ENCODE measurements at regions not wholly inside any gene's neighbourhood (a gene's known extent, or its start where the extent isn't known, plus 50 kb on each side); places are given as distances from the start of the nearest gene placed in this dataset.
"Not testable (repeated sequence)": the region's sequence is repeated elsewhere in the genome, so short reads cannot be mapped to it uniquely, and the experiment has no call there.

DNA sequence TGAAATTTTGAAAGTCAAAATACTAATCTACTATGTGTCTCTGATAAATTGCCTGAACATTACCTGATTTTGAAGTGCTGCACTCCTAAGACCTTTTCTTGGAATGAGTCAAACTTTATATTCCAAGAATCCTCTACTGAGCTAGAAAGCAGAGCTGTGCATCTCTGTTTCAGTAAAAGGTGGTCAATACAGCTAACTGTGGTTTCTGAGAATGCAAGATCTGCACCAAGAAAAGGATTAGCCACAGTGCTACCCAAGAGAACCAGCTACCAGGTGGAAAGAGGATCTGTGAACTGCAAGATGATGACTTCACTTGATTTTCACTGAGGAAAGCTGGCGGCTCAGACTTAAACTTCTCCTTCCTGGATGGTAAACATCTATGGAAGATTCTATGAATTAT, 289.3 kb downstream of the LIPI start:
- DNase-seq (ENCODE audit: low spot score), result not testable (repeated sequence)

DNA sequence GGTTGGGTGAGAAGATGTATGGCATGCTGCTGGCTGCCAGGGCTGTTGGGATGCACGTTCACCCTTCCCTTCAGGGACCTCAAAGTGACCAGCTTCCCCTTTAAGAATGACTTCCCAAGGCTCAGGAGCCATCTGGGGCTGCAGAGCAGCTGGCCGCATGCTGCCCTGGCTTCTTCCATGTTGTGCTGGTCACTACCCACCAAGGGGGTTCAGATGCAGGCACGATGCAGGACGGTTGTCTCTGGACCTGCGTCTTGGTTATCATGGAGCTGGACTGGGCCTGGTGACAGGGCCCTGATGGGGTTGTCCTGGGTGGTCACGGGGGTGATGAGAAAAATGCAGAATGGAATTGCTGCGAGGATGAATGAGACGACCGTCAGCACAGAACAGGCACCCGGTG, 297.8 kb downstream of the POTED start:
- not testable (repeated sequence) for DNase-seq (ENCODE audit: low spot score)

DNA sequence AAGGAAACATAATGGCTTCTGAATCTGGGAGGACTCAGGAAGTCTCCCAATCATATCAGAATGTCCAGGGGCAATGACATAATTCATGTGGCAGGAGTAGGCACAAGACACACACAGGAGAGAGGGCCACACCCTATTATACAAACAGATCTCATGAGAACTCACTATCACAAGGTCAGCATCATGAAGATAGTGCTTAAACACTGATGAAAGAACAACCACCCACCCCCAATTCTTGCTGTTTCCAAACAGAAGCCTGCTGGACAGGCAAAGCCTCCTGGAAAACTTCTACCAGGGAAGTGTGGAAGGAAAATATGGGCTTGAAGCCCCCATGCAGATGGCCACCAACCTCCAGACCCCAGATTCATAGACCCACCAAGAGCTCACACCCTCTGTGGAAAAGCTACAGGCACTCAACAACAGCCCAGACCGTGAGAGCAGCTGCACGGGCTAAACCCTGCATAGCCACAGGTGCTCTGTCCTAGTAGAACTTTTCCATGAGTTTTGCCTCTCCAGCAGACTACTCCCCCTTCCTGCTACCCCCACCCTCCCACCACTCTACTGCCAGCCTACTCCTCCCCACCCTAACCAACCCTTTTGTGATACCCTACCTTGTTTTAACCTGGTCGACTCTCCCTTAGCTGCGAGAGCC, 287.1 kb downstream of the POTED start:
- not testable (repeated sequence) for DNase-seq (ENCODE audit: low spot score)

DNA sequence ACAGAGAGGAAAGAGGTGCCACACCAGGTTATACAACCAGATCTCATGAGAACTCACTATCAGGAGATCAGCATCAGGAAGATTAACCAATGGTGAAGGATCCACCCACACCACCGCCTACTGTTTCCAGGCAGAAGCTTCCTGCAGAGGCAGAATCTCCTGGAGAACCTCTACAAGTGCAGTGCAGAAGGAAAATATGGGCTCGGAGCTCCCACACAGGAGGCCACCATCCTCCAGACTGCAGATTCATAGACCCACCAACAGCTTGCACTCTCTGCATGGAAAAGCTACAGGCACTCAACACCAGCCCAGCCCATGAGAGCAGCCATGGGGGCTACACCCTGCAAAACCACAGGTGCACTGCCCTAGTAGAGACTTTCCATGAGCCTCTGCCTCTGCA, 284.0 kb downstream of the POTED start:
- not testable (repeated sequence) for DNase-seq (ENCODE audit: low spot score)

DNA sequence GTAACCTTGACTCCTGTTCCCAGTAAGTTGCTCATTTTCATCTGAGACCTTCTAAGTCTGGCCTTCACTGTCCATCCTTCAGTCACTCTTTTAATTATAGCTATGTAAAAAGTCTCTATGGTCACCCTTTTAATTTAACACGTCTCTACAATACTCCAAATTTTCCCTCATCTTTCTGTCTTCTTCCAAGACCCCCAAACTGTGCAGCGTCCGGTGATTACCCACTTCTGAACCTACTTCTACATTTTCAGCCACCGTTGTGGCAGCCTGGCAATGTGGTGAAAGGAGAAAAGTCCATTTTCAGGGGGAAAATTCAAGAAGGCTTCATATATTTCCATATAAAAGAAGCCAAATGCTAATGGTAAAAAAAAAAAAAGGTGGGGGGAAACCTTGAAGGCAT, 283.4 kb downstream of the POTED start:
- not testable (repeated sequence) for DNase-seq (ENCODE audit: low spot score)

DNA sequence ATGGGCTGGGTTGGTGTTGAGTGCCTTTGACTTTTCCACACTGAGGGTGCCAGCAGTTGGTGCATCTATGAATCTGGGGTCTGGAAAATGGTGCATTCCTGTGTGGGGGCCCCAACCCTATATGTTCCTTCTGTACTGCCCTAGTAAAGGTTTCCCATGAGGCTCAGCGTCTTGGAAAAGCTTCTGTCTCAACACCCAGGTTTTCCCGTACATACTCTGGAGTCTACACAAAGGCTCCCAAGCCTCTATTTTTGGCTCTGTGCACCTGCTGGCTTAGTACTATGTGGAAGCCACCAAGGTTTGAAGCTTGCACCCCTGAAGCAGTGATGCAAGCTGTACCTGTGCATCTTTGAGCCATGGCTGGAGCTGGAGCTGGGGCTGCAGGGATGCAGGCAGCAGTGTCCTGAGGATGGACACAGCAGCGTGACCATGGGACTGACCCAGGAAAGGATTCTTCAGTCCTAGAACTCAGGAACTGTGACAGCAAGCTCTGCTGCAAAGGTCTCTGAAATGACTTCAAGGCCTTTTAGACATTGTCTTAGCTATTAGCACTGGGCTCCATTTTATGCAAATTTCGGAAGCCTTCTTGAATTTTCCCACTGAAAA, 282.7 kb downstream of the POTED start:
- DNase-seq (ENCODE audit: low spot score), result not testable (repeated sequence)

DNA sequence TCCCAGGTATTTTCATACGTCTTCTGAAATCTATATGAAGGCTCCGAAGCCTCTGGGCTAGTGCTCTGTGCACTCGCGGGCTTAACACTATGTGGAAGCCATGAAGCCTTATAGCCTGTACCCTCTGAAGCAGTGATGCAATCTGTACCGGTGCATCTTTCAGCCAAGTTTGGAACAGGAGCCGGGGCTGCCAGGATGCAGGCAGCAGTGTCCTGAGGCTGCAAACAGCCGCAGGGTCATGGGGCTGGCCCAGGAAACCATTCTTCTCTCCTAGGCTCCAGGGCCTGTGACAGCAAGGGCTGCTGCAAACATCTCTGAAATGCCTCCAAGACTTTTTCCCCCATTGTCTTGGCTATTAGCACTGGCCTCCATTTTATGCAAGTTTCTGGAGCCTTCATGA, 279.6 kb downstream of the POTED start:
- not testable (repeated sequence) for DNase-seq (ENCODE audit: low spot score)

DNA sequence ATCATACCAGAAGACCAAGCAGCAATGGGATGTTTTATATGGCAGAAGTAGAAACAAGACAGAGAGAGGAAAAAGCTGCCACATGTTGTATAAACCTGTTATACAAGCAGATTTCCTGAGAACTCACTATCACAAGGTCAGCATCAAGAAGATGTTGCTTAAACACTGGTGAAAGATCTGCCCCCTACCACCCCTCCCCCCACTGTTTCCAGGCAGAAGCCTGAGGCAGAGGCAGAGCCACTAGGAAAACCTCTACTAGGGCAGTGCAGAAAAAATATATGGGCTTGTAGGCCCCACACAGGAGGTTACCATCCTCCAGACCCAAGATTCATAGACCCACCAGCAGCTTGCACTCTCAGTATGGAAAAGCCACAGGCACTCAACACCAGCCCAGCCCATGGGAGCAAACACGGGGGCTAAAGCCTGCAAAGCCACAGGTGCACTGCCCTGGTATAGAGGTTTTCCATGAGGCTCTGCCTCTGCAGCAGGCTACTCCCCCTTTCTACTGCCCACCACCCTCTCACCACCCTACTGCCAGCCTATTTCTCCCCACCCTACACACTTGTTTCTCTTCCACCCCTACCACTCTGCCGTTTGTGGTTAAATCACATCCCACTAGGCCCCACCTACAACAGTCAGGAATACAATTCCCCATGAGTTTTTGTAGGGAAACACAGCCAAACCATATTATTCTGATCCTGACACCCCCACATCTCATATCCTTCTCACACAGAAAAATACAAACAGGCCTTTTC, 274.2 kb downstream of the POTED start:
- DNase-seq (ENCODE audit: low spot score), result not testable (repeated sequence)

DNA sequence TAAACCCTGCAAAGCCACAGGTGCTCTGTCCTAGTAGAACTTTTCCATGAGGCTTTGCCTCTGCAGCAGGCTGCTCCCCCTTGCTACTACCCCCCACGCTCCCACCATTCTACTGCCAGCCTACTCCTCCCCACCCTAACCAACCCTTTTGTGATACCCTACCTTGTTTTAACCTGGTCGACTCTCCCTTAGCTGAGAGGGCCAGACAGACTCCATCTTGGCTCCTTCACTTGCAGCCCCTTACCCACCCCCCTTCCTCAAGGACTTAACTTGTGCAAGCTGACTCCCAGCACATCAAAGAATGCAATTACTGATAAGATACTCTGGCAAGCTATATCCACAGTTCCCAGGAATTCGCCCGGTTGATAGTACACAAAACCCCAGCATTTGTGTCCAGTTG, 267.9 kb downstream of the POTED start:
- DNase-seq (ENCODE audit: low spot score), result not testable (repeated sequence)

DNA sequence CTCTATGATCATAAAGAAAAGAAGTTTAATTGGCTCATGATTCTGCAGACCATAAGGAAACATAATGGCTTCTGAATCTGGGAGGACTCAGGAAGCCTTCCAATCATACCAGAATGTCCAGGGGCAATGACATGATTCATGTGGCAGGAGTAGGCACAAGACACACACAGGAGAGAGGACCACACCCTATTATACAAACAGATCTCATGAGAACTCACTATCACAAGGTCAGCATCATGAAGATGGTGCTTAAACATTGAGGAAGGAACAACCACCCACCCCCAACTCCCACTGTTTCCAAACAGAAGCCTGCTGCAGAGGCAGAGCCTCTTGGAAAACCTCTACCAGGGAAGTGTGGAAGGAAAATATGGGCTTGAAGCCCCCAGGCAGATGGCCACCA, 267.4 kb downstream of the POTED start:
- not testable (repeated sequence) for DNase-seq (ENCODE audit: low spot score)

DNA sequence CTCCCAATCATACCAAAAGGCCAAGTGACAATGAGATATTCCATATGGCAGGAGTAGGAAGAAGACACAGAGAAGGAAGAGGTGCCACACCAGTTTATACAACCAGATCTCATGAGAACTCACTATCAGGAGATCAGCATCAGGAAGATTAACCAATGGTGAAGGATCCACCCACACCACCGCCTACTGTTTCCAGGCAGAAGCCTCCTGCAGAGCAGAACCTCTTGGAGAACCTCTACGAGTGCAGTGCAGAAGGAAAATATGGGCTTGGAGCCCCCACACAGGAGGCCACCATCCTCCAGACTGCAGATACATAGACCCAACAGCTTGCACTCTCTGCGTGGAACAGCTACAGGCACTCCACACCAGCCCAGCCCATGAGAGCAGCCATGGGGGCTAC, 264.4 kb downstream of the POTED start:
- not testable (repeated sequence) for DNase-seq (ENCODE audit: low spot score)

DNA sequence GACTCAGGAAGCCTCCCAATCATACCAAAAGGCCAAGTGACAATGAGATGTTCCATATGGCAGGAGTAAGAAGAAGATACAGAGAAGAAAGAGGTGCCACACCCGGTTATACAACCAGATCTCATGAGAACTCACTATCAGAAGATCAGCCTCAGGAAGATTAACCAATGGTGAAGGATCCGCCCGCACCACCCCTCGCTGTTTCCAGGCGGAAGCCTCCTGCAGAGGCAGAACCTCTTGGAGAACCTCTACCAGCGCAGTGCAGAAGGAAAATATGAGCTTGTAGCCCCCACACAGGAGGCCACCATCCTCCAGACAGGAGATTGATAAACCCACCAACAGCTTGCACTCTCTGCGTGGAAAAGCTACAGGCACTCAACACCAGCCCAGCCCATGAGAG, 245.1 kb downstream of the POTED start:
- DNase-seq (ENCODE audit: low spot score), result no peak

DNA sequence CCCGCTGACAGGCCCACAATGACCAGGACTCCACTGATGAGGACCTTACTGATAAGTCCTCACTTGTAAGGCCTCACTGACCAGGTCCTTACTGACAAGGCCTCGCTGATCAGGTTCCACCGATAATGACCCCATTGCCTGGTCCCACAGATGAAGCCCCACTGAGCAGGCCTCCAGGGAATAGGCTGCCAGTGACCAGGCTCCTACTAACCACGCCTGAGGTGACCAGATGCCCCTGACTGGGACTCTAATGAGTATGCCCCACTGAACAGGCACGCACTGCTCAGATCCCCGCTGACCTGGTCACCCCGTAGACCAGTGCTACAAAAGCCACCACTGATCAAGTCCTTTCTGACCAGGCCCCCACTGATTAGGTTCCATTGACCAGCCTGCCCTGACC, 241.2 kb downstream of the POTED start:
- not testable (repeated sequence) for DNase-seq (ENCODE audit: low spot score)

DNA sequence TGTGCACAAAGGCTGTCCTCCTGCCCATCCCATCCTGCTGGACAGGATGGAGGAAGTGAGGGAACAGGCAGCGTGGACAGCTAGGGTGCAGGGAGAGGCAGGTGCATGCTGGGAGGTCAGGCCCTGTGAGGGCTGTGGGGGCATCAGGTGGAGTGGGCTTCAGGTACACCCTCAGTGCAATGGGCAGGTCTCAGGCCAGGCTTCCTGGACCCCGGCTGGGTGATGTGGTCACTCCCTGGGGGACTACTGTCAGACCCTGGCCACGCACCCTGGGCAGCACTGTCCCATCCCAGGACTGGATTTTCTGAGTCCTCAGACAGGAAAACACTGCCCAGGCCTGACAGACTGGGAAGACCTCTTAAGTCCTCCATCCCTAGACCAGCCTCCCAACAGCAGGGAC, 239.9 kb downstream of the POTED start:
- not testable (repeated sequence) for DNase-seq (ENCODE audit: low spot score)

DNA sequence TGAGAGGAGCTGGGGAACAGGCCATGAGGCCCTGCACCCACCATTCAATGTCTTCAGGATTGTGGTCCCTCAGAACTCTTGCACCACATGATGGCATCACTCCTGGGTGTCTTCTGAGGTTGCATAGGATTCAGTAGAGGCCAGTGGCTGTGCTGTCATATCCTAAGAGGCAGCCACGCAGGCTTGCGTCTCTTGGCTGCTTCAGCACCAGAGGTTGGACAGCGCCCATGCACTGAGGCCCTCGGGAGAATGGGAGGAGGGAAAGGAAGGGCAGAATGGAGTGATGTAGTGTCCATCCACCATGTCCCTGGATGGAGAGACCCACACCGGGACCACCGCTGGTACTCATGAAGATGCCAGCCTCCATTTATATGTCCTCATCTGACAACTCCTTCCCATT, 237.1 kb downstream of the POTED start:
- not testable (repeated sequence) for DNase-seq (ENCODE audit: low spot score)

DNA sequence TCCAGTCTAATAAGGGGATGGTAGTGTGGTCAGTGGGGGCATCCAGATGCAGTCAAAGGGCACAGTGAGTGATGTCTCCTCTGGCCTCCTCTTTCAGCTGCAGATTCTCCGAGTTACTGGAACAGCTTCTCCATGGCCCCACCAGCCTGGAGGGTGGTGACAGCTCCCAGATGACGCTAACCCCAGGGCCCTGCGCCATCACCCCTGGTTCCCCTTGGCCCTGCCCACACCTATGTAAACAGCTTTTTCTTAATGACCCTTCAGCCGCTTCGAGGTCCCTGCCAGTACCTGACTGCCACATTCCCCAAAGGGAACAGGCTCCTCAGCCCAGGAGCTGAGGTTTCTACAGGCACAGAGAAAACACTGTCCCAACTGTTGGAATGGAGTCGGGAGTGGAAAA, 235.0 kb downstream of the POTED start:
- DNase-seq (ENCODE audit: low spot score), result not testable (repeated sequence)

DNA sequence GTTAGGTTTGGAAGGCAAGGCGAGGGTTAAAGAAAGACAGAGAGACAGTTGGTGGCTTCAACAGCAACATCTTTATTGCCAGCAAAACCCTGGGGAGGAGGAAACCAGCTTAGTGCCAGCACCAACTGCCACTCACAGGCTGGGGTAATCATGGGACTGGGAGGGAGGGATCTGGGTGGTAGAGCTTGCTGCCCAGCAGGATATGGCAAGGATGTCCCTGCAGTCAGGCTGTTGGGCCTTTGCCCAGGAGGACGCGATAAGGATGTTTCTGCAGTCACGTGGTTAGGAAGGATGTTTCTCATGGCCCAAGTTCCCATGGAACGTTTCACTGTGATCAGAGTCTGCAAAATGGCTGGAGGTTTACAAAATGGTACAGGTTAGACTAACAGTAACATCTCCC, 233.5 kb downstream of the POTED start:
- DNase-seq (ENCODE audit: low spot score), result not testable (repeated sequence)

DNA sequence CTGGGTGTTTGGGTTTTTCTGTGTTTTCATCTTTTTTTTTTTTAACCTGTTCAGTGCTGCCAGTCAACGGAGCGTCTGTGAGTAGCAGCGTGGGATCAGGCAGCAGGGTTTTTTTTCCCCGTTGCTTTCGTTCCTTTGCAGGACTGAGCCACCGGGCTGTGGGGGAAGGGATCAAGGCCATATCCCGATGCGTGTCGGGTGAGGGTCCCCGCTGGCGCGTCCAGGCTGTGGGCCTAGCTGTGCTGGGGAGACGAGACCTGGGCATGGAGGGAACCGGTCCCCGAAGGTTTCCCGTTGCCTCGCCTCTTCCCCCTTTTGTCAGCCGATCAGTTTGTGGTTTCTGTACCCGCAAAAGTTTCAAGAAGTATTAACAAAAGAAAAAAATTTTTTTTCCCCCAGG, 218.1 kb downstream of the POTED start:
- DNase-seq (ENCODE audit: low spot score), result not testable (repeated sequence)

DNA sequence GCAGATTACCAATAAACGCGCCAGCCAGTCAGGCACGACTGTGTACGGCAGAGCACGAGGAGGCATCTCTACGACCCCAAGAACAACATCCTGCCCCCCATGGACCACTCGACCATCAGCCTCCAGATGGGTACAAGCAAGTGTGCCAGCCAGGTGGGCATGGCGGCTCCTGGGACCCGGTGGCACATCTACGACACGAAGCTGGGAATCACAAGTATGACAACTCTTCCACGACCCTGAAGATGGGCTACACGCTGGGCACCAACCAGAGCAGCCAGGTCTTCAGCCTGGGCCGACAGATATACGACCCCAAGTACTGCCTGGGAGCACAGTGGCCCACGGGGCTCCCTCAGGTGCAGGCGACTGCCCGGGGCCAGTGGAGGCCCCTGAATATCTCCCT, 217.6 kb downstream of the POTED start:
- DNase-seq (ENCODE audit: low spot score), result no peak

DNA sequence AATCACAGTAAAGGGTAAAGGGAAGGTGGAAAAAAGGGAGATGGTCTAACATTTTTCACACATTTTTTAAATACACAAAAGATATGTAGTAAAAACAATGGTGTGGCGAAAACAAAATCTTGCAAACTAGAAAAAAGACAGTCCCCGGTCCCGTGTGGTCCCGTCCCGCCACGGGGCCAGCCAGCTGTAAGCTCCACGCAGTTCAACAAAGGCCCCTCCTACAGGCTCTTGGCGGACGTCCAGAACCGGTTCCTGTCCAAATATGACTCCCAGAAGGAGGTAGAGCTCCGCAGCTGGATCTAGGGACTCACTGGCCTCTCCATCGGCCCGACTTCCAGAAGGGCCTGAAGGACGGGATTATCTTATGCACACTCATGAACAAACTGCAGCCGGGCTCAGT, 216.9 kb downstream of the POTED start:
- DNase-seq (ENCODE audit: low spot score), result not testable (repeated sequence)

DNA sequence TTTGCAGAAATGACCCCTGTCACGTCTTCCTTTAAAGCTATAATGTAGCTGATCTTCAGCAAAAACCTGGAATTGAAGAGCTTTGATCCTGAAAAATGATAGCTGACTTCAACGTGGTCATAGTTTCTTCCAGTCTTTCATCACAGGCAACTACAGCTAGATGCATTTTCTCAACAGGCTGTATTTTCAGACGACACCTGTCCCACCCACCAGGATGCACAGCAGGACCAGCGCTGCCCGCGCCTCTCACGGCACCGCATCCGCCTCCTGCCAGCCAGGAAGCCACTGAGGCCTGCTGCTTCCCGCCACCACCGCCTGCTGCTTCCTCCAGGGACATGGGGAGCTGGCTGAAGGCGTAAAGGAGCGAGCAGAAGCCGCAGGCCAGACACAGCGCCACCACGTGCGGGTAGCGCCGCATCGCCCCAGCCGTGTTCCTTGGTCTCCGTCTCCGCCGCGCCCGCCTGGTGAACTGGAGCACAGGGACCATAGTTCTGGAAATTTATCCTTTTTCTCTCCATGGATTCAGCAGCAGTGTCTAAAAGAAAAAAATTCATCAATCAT, 215.7 kb downstream of the POTED start:
- DNase-seq (ENCODE audit: low spot score), result not testable (repeated sequence)

DNA sequence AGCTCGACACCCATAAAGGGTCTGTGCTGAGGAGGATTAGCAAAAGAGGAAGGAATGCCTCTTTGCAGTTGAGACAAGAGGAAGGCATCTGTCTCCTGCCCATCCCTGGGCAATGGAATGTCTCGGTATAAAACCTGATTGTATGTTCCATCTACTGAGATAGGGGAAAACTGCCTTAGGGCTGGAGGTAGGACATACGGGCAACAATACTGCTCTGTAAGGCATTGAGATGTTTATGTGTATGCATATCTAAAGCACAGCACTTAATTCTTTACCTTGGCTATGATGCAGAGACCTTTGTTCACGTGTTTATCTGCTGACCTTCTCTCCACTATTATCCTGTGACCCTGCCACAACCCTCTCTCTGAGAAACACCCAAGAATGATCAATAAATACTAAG, 210.7 kb downstream of the POTED start:
- not testable (repeated sequence) for DNase-seq (ENCODE audit: low spot score)

DNA sequence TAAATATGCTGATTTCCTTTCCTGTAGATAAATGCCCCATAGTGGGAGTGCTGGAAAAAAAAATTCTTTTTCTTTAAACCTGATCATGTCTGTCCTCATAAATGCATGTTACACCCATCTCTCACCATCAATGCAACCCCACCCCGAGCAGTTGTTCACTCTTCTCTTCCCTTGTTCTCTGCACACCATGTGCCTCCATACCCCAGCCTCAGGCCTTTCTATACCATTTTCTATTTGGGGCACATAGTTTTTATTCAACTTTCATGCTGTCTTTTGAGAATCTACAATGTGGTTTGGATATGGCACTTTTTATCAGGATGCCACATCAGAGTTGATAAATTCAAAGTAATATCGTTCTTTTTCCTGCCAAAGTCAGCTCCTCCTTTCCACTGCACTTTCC, 202.6 kb downstream of the POTED start:
- not testable (repeated sequence) for DNase-seq (ENCODE audit: low spot score)

Data from AG20443 (cell line).